ENCODE measurements at regions not wholly inside any gene's neighbourhood (a gene's known extent, or its start where the extent isn't known, plus 50 kb on each side); places are given as distances from the start of the nearest gene placed in this dataset.

GRCh38 chr4:24117975-24118374, 228.1 kb upstream of the PPARGC1A start:
- Histone ChIP-seq H3K36me3 (ENCODE audit: control insufficient read depth in 5 of 5, insufficient read depth in 5 of 5, low read length in 5 of 5) (no peaks in the 10 kb centered on the region), H3K4me3 (ENCODE audit: low read depth in 1 of 5, low read length in 5 of 5) (no peak overlapping the region), H3K9ac (ENCODE audit: low read length in 5 of 5) (no peak overlapping the region), H3K27ac (ENCODE audit: low read depth, low read length) (no peak overlapping the region), H3K27me3 (ENCODE audit: control insufficient read depth in 5 of 5, insufficient read depth in 4 of 5, low read length in 5 of 5) (no peaks in the 10 kb centered on the region), H3K9me3 (ENCODE audit: control insufficient read depth in 5 of 5, low read length in 5 of 5) (no peaks in the 10 kb centered on the region), H3K4me1 (ENCODE audit: control insufficient read depth in 5 of 5, insufficient read depth in 5 of 5, low read length in 5 of 5) (peaks cover 0 to 3% (median 0%) of the 10 kb centered on the region in 5 donors)

GRCh38 chr4:24116107-24116506, 226.3 kb upstream of the PPARGC1A start:
- no peaks in the 10 kb centered on the region for H3K36me3 ChIP-seq (ENCODE audit: control insufficient read depth in 5 of 5, insufficient read depth in 5 of 5, low read length in 5 of 5)

GRCh38 chr4:24114919-24115500, 225.2 kb upstream of the PPARGC1A start:
- H3K4me3 ChIP-seq (ENCODE audit: low read depth in 1 of 5, low read length in 5 of 5): no peak overlapping the region
- H3K27me3 ChIP-seq (ENCODE audit: control insufficient read depth in 5 of 5, insufficient read depth in 4 of 5, low read length in 5 of 5): no peaks in the 10 kb centered on the region
- H3K4me1 ChIP-seq (ENCODE audit: control insufficient read depth in 5 of 5, insufficient read depth in 5 of 5, low read length in 5 of 5): peaks cover 0 to 3% (median 0%) of the 10 kb centered on the region in 5 donors
- H3K36me3 ChIP-seq (ENCODE audit: control insufficient read depth in 5 of 5, insufficient read depth in 5 of 5, low read length in 5 of 5): no peaks in the 10 kb centered on the region
- no peak overlapping the region for H3K27ac ChIP-seq (ENCODE audit: low read depth, low read length)
- no peaks in the 10 kb centered on the region for H3K9me3 ChIP-seq (ENCODE audit: control insufficient read depth in 5 of 5, low read length in 5 of 5)
- no peak overlapping the region for H3K9ac ChIP-seq (ENCODE audit: low read length in 5 of 5)

More at GRCh38 chr4:24116107-24116506, 226.3 kb upstream of the PPARGC1A start:
- Histone ChIP-seq H3K4me1 (ENCODE audit: control insufficient read depth in 5 of 5, insufficient read depth in 5 of 5, low read length in 5 of 5) (peaks cover 0 to 3% (median 0%) of the 10 kb centered on the region in 5 donors), H3K27ac (ENCODE audit: low read depth, low read length) (no peak overlapping the region), H3K9me3 (ENCODE audit: control insufficient read depth in 5 of 5, low read length in 5 of 5) (no peaks in the 10 kb centered on the region), H3K9ac (ENCODE audit: low read length in 5 of 5) (no peak overlapping the region), H3K27me3 (ENCODE audit: control insufficient read depth in 5 of 5, insufficient read depth in 4 of 5, low read length in 5 of 5) (no peaks in the 10 kb centered on the region), H3K4me3 (ENCODE audit: low read depth in 1 of 5, low read length in 5 of 5) (no peak overlapping the region)

- no peak overlapping the region for H3K27ac ChIP-seq (ENCODE audit: low read depth, low read length)
- peaks cover 0 to 3% (median 0%) of the 10 kb centered on the region in 5 donors for H3K4me1 ChIP-seq (ENCODE audit: control insufficient read depth in 5 of 5, insufficient read depth in 5 of 5, low read length in 5 of 5)
- no peaks in the 10 kb centered on the region for H3K36me3 ChIP-seq (ENCODE audit: control insufficient read depth in 5 of 5, insufficient read depth in 5 of 5, low read length in 5 of 5)
- no peaks in the 10 kb centered on the region for H3K27me3 ChIP-seq (ENCODE audit: control insufficient read depth in 5 of 5, insufficient read depth in 4 of 5, low read length in 5 of 5)
- H3K4me3 ChIP-seq (ENCODE audit: low read depth in 1 of 5, low read length in 5 of 5): no peak overlapping the region
- H3K9ac ChIP-seq (ENCODE audit: low read length in 5 of 5): no peak overlapping the region
- no peaks in the 10 kb centered on the region for H3K9me3 ChIP-seq (ENCODE audit: control insufficient read depth in 5 of 5, low read length in 5 of 5)
These were observed 224.6 kb upstream of the PPARGC1A start for GRCh38 chr4:24114444-24114843.

- H3K27ac ChIP-seq (ENCODE audit: low read depth, low read length): no peak overlapping the region
- no peaks in the 10 kb centered on the region for H3K36me3 ChIP-seq (ENCODE audit: control insufficient read depth in 5 of 5, insufficient read depth in 5 of 5, low read length in 5 of 5)
- no peak overlapping the region for H3K4me3 ChIP-seq (ENCODE audit: low read depth in 1 of 5, low read length in 5 of 5)
- no peaks in the 10 kb centered on the region for H3K4me1 ChIP-seq (ENCODE audit: control insufficient read depth in 5 of 5, insufficient read depth in 5 of 5, low read length in 5 of 5)
- no peak overlapping the region for H3K9ac ChIP-seq (ENCODE audit: low read length in 5 of 5)
- H3K27me3 ChIP-seq (ENCODE audit: control insufficient read depth in 5 of 5, insufficient read depth in 4 of 5, low read length in 5 of 5): no peaks in the 10 kb centered on the region
- no peaks in the 10 kb centered on the region for H3K9me3 ChIP-seq (ENCODE audit: control insufficient read depth in 5 of 5, low read length in 5 of 5)
These were observed 222.6 kb upstream of the PPARGC1A start for GRCh38 chr4:24112466-24112865.

- no peaks in the 10 kb centered on the region for H3K27me3 ChIP-seq (ENCODE audit: control insufficient read depth in 5 of 5, insufficient read depth in 4 of 5, low read length in 5 of 5)
- H3K36me3 ChIP-seq (ENCODE audit: control insufficient read depth in 5 of 5, insufficient read depth in 5 of 5, low read length in 5 of 5): no peaks in the 10 kb centered on the region
- H3K4me1 ChIP-seq (ENCODE audit: control insufficient read depth in 5 of 5, insufficient read depth in 5 of 5, low read length in 5 of 5): peaks cover 0 to 21% (median 10%) of the 10 kb centered on the region in 5 donors
- H3K9me3 ChIP-seq (ENCODE audit: control insufficient read depth in 5 of 5, low read length in 5 of 5): no peaks in the 10 kb centered on the region
- H3K27ac ChIP-seq (ENCODE audit: low read depth, low read length): no peak overlapping the region
- no peak overlapping the region for H3K4me3 ChIP-seq (ENCODE audit: low read depth in 1 of 5, low read length in 5 of 5)
- no peak overlapping the region for H3K9ac ChIP-seq (ENCODE audit: low read length in 5 of 5)
These were observed 218.7 kb upstream of the PPARGC1A start for GRCh38 chr4:24108567-24108966.

- no peaks in the 10 kb centered on the region for H3K36me3 ChIP-seq (ENCODE audit: control insufficient read depth in 5 of 5, insufficient read depth in 5 of 5, low read length in 5 of 5)
- H3K4me1 ChIP-seq (ENCODE audit: control insufficient read depth in 5 of 5, insufficient read depth in 5 of 5, low read length in 5 of 5): peaks cover 0 to 26% (median 10%) of the 10 kb centered on the region in 5 donors
- H3K9me3 ChIP-seq (ENCODE audit: control insufficient read depth in 5 of 5, low read length in 5 of 5): no peaks in the 10 kb centered on the region
- H3K27me3 ChIP-seq (ENCODE audit: control insufficient read depth in 5 of 5, insufficient read depth in 4 of 5, low read length in 5 of 5): no peaks in the 10 kb centered on the region
- no peak overlapping the region for H3K27ac ChIP-seq (ENCODE audit: low read depth, low read length)
- no peak overlapping the region for H3K9ac ChIP-seq (ENCODE audit: low read length in 5 of 5)
- no peak overlapping the region for H3K4me3 ChIP-seq (ENCODE audit: low read depth in 1 of 5, low read length in 5 of 5)
These were observed 215.6 kb upstream of the PPARGC1A start for GRCh38 chr4:24105327-24106038.

- Histone ChIP-seq H3K4me1 (ENCODE audit: control insufficient read depth in 5 of 5, insufficient read depth in 5 of 5, low read length in 5 of 5) (peaks cover 0 to 26% (median 10%) of the 10 kb centered on the region in 5 donors), H3K9me3 (ENCODE audit: control insufficient read depth in 5 of 5, low read length in 5 of 5) (no peaks in the 10 kb centered on the region), H3K4me3 (ENCODE audit: low read depth in 1 of 5, low read length in 5 of 5) (no peak overlapping the region), H3K36me3 (ENCODE audit: control insufficient read depth in 5 of 5, insufficient read depth in 5 of 5, low read length in 5 of 5) (no peaks in the 10 kb centered on the region), H3K9ac (ENCODE audit: low read length in 5 of 5) (no peak overlapping the region), H3K27ac (ENCODE audit: low read depth, low read length) (peak overlapping the region; percentile 21), H3K27me3 (ENCODE audit: control insufficient read depth in 5 of 5, insufficient read depth in 4 of 5, low read length in 5 of 5) (no peaks in the 10 kb centered on the region)
These were observed 214.3 kb upstream of the PPARGC1A start for GRCh38 chr4:24104158-24104565.

GRCh38 chr4:24103434-24104157, 213.7 kb upstream of the PPARGC1A start:
- peaks cover 0 to 26% (median 10%) of the 10 kb centered on the region in 5 donors for H3K4me1 ChIP-seq (ENCODE audit: control insufficient read depth in 5 of 5, insufficient read depth in 5 of 5, low read length in 5 of 5)
- no peaks in the 10 kb centered on the region for H3K36me3 ChIP-seq (ENCODE audit: control insufficient read depth in 5 of 5, insufficient read depth in 5 of 5, low read length in 5 of 5)
- H3K9ac ChIP-seq (ENCODE audit: low read length in 5 of 5): no peak overlapping the region
- H3K4me3 ChIP-seq (ENCODE audit: low read depth in 1 of 5, low read length in 5 of 5): no peak overlapping the region
- peak overlapping the region; percentile 21 for H3K27ac ChIP-seq (ENCODE audit: low read depth, low read length)
- H3K27me3 ChIP-seq (ENCODE audit: control insufficient read depth in 5 of 5, insufficient read depth in 4 of 5, low read length in 5 of 5): no peaks in the 10 kb centered on the region
- H3K9me3 ChIP-seq (ENCODE audit: control insufficient read depth in 5 of 5, low read length in 5 of 5): no peaks in the 10 kb centered on the region

GRCh38 chr4:24102621-24103020, 212.8 kb upstream of the PPARGC1A start:
- H3K9ac ChIP-seq (ENCODE audit: low read length in 5 of 5): no peak overlapping the region
- H3K36me3 ChIP-seq (ENCODE audit: control insufficient read depth in 5 of 5, insufficient read depth in 5 of 5, low read length in 5 of 5): no peaks in the 10 kb centered on the region
- peaks cover 0 to 26% (median 10%) of the 10 kb centered on the region in 5 donors for H3K4me1 ChIP-seq (ENCODE audit: control insufficient read depth in 5 of 5, insufficient read depth in 5 of 5, low read length in 5 of 5)
- H3K27me3 ChIP-seq (ENCODE audit: control insufficient read depth in 5 of 5, insufficient read depth in 4 of 5, low read length in 5 of 5): no peaks in the 10 kb centered on the region
- no peak overlapping the region for H3K27ac ChIP-seq (ENCODE audit: low read depth, low read length)
- H3K4me3 ChIP-seq (ENCODE audit: low read depth in 1 of 5, low read length in 5 of 5): no peak overlapping the region
- no peaks in the 10 kb centered on the region for H3K9me3 ChIP-seq (ENCODE audit: control insufficient read depth in 5 of 5, low read length in 5 of 5)
